ENCODE measurements at regions not wholly inside any gene's neighbourhood (a gene's known extent, or its start where the extent isn't known, plus 50 kb on each side); places are given as distances from the start of the nearest gene placed in this dataset.

DNA sequence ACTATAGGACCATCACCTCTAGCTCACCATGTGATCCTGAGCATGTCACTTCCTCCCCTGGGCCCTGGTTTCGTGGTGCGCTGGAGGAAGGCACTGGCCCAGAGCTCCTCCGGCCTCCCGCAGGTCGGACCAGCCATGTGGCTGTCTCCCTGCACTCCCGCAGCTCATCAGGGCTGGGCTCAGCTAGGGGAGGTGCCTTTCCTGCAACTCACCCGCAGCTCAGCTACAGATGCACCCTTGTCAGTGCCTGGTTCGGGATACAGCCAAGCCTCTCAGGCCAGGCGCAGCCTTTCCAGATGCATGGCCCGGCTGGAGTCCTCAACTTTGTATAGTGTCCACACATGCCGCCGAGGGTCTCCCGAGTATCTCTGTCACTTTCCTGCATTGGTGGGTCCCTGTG is 138.2 kb upstream of the VSTM2B start:
- TF ChIP-seq, protein P1, sequence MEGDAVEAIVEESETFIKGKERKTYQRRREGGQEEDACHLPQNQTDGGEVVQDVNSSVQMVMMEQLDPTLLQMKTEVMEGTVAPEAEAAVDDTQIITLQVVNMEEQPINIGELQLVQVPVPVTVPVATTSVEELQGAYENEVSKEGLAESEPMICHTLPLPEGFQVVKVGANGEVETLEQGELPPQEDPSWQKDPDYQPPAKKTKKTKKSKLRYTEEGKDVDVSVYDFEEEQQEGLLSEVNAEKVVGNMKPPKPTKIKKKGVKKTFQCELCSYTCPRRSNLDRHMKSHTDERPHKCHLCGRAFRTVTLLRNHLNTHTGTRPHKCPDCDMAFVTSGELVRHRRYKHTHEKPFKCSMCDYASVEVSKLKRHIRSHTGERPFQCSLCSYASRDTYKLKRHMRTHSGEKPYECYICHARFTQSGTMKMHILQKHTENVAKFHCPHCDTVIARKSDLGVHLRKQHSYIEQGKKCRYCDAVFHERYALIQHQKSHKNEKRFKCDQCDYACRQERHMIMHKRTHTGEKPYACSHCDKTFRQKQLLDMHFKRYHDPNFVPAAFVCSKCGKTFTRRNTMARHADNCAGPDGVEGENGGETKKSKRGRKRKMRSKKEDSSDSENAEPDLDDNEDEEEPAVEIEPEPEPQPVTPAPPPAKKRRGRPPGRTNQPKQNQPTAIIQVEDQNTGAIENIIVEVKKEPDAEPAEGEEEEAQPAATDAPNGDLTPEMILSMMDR (IDR thresholded peaks at IDR 0.05) = no peak
- TF ChIP-seq, protein P2, sequence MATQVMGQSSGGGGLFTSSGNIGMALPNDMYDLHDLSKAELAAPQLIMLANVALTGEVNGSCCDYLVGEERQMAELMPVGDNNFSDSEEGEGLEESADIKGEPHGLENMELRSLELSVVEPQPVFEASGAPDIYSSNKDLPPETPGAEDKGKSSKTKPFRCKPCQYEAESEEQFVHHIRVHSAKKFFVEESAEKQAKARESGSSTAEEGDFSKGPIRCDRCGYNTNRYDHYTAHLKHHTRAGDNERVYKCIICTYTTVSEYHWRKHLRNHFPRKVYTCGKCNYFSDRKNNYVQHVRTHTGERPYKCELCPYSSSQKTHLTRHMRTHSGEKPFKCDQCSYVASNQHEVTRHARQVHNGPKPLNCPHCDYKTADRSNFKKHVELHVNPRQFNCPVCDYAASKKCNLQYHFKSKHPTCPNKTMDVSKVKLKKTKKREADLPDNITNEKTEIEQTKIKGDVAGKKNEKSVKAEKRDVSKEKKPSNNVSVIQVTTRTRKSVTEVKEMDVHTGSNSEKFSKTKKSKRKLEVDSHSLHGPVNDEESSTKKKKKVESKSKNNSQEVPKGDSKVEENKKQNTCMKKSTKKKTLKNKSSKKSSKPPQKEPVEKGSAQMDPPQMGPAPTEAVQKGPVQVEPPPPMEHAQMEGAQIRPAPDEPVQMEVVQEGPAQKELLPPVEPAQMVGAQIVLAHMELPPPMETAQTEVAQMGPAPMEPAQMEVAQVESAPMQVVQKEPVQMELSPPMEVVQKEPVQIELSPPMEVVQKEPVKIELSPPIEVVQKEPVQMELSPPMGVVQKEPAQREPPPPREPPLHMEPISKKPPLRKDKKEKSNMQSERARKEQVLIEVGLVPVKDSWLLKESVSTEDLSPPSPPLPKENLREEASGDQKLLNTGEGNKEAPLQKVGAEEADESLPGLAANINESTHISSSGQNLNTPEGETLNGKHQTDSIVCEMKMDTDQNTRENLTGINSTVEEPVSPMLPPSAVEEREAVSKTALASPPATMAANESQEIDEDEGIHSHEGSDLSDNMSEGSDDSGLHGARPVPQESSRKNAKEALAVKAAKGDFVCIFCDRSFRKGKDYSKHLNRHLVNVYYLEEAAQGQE (IDR thresholded peaks at IDR 0.05; ENCODE audit: insufficient read depth in 1 of 2, low read depth in 2 of 2, low read length in 1 of 2) = no peak
- TF ChIP-seq POLR2AphosphoS5 (IDR thresholded peaks at IDR 0.05; ENCODE audit: low read depth, low read length) (no peak), SIN3A (IDR thresholded peaks at IDR 0.05; ENCODE audit: borderline replicate concordance, insufficient read depth, low read depth, low read length) (no peak)
